ENCODE measurements at regions not wholly inside any gene's neighbourhood (a gene's known extent, or its start where the extent isn't known, plus 50 kb on each side); places are given as distances from the start of the nearest gene placed in this dataset.

DNA sequence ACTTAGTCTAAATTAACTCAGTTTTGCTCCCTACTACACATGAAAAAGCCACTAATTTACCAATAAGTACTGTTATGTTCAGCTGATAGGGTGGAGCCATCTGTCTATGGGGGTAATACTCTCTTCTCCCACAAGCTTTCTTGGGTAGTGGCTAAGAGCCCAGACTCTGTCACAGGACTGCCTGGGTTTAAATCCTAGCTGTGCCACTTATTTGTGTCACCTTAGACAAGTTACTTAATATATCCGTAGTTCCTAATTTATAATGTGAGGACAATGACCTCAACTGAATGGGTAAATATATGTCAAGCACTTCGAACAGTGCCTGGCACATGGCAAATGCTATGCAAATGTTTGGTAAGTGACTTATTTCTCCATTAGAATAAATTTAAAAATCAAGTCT lies 185.6 kb downstream of the DACT1 start:
- TF ChIP-seq CTCF (IDR thresholded peaks at IDR 0.05; ENCODE audit: low read length), result no peak
- TF ChIP-seq EZH2 (IDR thresholded peaks at IDR 0.05; ENCODE audit: borderline replicate concordance, low read length), result no peak

All from OCI-LY1 (cell line).